MM.1S (cell line): ENCODE measurements at regions not wholly inside any gene's neighbourhood (a gene's known extent, or its start where the extent isn't known, plus 50 kb on each side); places are given as distances from the start of the nearest gene placed in this dataset.

Experiments
- EZH2phosphoT487 ChIP-seq: fragments of 300-600 bp; sonication (generic); IDR thresholded peaks from 2 replicates; pipeline ENCODE4 v1.6.1; 2018; ENCODE audit warnings: antibody characterized with exemption, low read length
- TF ChIP-seq, protein P1 (sequence below): fragments of 300-600 bp; sonication (generic); IDR thresholded peaks from 2 replicates; pipeline ENCODE4 v1.5.1; 2016; ENCODE audit warnings: antibody characterized with exemption, low read length, mixed read lengths

DNA sequence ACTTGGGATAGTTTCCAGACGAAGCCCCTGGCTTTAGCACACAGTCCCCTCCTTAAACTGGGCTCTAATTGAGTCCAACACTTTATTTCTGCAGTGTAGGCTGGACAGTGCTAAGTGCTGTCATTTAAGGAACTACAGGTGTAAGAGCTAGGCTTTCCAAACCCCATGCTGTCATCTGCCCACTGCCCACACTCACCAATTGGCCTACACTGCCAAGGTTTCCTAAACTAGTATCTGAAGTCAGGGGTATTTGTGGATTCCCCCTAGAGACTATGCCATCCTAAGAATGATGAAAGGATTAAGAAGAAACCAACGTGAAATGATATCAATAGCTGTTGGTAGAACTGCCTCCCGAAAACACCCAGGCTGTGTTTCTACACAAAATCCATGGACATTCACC lies 160.9 kb downstream of the TBX15 start:
- TF ChIP-seq, protein P1, sequence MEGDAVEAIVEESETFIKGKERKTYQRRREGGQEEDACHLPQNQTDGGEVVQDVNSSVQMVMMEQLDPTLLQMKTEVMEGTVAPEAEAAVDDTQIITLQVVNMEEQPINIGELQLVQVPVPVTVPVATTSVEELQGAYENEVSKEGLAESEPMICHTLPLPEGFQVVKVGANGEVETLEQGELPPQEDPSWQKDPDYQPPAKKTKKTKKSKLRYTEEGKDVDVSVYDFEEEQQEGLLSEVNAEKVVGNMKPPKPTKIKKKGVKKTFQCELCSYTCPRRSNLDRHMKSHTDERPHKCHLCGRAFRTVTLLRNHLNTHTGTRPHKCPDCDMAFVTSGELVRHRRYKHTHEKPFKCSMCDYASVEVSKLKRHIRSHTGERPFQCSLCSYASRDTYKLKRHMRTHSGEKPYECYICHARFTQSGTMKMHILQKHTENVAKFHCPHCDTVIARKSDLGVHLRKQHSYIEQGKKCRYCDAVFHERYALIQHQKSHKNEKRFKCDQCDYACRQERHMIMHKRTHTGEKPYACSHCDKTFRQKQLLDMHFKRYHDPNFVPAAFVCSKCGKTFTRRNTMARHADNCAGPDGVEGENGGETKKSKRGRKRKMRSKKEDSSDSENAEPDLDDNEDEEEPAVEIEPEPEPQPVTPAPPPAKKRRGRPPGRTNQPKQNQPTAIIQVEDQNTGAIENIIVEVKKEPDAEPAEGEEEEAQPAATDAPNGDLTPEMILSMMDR, result no peak
- no peak for TF ChIP-seq EZH2phosphoT487
